ENCODE measurements at regions not wholly inside any gene's neighbourhood (a gene's known extent, or its start where the extent isn't known, plus 50 kb on each side); places are given as distances from the start of the nearest gene placed in this dataset.

DNA sequence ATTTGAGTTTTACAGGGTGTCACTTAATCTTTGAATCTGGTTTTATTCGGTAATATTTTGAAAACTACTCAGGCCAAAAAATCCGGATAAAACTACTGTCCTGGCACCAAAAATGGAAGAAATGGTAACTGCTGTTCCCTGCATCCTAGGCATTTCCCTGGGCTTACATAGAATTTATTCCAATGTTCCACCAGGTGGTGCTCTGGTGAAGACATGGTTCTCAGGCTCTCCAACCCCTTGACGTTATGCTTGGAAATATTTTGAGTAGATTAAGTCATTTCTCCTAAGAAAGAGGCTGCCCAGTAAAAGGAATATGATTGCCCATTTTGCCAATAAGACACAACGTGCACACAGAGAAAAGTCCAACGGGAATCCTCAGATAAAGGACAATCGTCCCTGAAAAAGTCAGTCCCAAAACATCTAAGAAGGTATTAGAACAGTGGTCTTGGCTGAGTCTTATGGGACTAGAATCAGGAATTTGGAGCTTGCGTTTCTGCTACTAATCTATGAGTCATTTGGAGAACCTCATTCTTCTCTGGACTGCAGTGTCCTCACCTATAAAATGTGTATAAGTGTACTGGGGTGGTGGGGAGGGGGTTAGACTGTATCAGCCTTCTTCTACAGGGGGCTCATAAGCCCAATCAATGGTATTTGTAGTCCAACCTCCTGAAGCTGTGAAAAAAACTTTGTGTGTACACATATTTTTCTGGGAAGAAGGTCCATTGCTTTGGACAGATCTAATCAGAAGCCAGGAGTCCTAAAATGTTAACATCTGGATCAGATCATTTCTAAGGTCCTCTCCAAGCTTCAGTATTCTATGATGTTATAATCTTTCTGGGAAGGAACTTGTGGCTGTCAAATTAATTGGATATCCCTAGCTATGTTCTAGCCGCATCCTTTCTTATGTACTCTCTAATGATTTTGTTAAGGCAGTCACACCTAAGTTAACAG is 131.0 kb upstream of the BMP2 start:
- Histone ChIP-seq H3K23me2 (ENCODE audit: insufficient read length, low read depth, low read length, poor library complexity, severe bottlenecking) (no peaks in the 10 kb centered on the region), H2AK5ac (ENCODE audit: insufficient read length, low read length) (no peak overlapping the region), H2BK12ac (ENCODE audit: insufficient read length, low read depth, low read length) (no peak overlapping the region), H3K9me3 (ENCODE audit: control insufficient read depth, low read depth, low read length) (no peaks in the 10 kb centered on the region), H3K79me1 (ENCODE audit: insufficient read depth, low read depth, low read length, poor library complexity, severe bottlenecking) (no peaks in the 10 kb centered on the region), H2BK20ac (ENCODE audit: low read depth, low read length, poor library complexity, severe bottlenecking) (no peak overlapping the region), H2BK15ac (ENCODE audit: low read depth, low read length) (no peak overlapping the region), H3K27ac (ENCODE audit: insufficient read length, low read depth, low read length) (no peak overlapping the region), H3K18ac (ENCODE audit: insufficient read length, low read depth, low read length) (no peak overlapping the region), H2BK120ac (ENCODE audit: low read depth, low read length, poor library complexity, severe bottlenecking) (no peak overlapping the region), H3T11ph (ENCODE audit: low read length) (no peak overlapping the region), H3K14ac (ENCODE audit: insufficient read depth, low read length) (no peak overlapping the region), H3K4ac (ENCODE audit: low read depth, low read length) (no peak overlapping the region), H3K4me1 (ENCODE audit: insufficient read depth, low read length) (peaks cover 3% of the 10 kb centered on the region), H4K8ac (replicated peaks; ENCODE audit: insufficient read length, low read depth, low read length) (no peak overlapping the region), H4K5ac (ENCODE audit: insufficient read length, low read depth, low read length) (no peak overlapping the region), H3K27me3 (ENCODE audit: insufficient read depth, low read length) (no peaks in the 10 kb centered on the region), H3K23ac (ENCODE audit: insufficient read length, low read depth, low read length) (no peak overlapping the region), H2BK5ac (ENCODE audit: insufficient read length, low read length) (no peak overlapping the region), H4K91ac (ENCODE audit: insufficient read length, low read depth, low read length) (no peak overlapping the region), H2AFZ (ENCODE audit: low read length) (no peak overlapping the region), H3K79me2 (ENCODE audit: insufficient read depth, low read length) (no peaks in the 10 kb centered on the region), H3K4me2 (ENCODE audit: insufficient read depth, insufficient read length, low read length) (no peak overlapping the region), H4K20me1 (ENCODE audit: control insufficient read depth, insufficient read depth, insufficient read length) (no peaks in the 10 kb centered on the region), H3K56ac (ENCODE audit: insufficient read length, low read depth, low read length) (no peak overlapping the region), H3K9ac (ENCODE audit: extremely low read depth, insufficient read length, low read length) (no peak overlapping the region)
- Mint-ChIP-seq H3K4me3 (no peak overlapping the region), H3K4me1 (peaks cover 11 to 15% of the 10 kb centered on the region in 2 experiments), H3K27ac (no peak overlapping the region; a peak in 1 of 7 replicates), H3K9me3 (peaks cover 0 to 9% of the 10 kb centered on the region in 2 experiments; a peak in 3 of 5 replicates), H3K27me3 (ENCODE audit: low read depth) (no peaks in the 10 kb centered on the region), H3K36me3 (ENCODE audit: insufficient read depth in 1 of 3, low read depth in 3 of 3) (peaks cover 0 to 9% (median 4%) of the 10 kb centered on the region in 3 experiments; a peak in 5 of 7 replicates)
- TF ChIP-seq, protein P1, sequence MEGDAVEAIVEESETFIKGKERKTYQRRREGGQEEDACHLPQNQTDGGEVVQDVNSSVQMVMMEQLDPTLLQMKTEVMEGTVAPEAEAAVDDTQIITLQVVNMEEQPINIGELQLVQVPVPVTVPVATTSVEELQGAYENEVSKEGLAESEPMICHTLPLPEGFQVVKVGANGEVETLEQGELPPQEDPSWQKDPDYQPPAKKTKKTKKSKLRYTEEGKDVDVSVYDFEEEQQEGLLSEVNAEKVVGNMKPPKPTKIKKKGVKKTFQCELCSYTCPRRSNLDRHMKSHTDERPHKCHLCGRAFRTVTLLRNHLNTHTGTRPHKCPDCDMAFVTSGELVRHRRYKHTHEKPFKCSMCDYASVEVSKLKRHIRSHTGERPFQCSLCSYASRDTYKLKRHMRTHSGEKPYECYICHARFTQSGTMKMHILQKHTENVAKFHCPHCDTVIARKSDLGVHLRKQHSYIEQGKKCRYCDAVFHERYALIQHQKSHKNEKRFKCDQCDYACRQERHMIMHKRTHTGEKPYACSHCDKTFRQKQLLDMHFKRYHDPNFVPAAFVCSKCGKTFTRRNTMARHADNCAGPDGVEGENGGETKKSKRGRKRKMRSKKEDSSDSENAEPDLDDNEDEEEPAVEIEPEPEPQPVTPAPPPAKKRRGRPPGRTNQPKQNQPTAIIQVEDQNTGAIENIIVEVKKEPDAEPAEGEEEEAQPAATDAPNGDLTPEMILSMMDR (conservative IDR thresholded peaks at IDR 0.05) = peak; percentile 72
- WGBS (ENCODE audit: extremely low coverage, insufficient read length, low lambda C conversion rate) = no CpG with 5 or more reads among the region's 8 CpGs
- DNase-seq = no peak

Measured in H9 (cell line).